ENCODE measurements at regions not wholly inside any gene's neighbourhood (a gene's known extent, or its start where the extent isn't known, plus 50 kb on each side); places are given as distances from the start of the nearest gene placed in this dataset.

GRCh38 chr20:24124003-24124402 is 135.4 kb upstream of the GGTLC1 start:
- TF ChIP-seq GATA2 (IDR thresholded peaks at IDR 0.05; ENCODE audit: low read depth, low read length) (no peak), GATA3 (IDR thresholded peaks at IDR 0.05; ENCODE audit: low read depth, low read length) (no peak)

All from SH-SY5Y (cell line).